Liver (tissue), 3 donors: ENCODE measurements at regions not wholly inside any gene's neighbourhood (a gene's known extent, or its start where the extent isn't known, plus 50 kb on each side); places are given as distances from the start of the nearest gene placed in this dataset.

Experiments used
- TF ChIP-seq, protein P1 (sequence below): fragments of 150-350 bp; IDR thresholded peaks from 2 replicates; pipeline ENCODE4 v1.5.1; 2017; ENCODE audit warnings: improper control_type of control experiment, low read depth, low read length; ENCODE audit not compliant: missing input control
- TF ChIP-seq, protein P2 (sequence below): IDR thresholded peaks from 2 replicates; pipeline ENCODE4 v1.6.1; 2016; ENCODE audit warnings: antibody characterized with exemption
- donor health status: healthy.
- donor health status: healthy.

DNA sequence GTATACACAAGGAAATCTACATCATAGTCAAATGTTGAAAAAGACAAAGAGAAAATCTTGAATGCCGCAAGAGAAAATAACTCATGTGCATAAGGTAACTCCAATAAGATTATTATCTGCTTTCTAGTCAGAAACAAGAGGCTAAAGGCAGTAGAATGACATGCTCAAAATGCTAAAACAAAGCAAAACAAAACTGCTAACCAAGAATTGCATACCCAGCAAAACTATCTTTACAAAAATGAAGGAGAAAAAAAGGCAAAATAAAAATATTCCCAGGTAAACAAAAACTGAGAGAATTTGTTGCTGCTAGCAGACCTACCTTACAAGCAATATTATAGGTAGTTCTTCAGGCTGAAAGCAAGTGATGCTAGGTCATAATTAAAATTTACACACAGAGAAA is 76.4 kb upstream of the TMEM158 start:
- TF ChIP-seq, protein P1, sequence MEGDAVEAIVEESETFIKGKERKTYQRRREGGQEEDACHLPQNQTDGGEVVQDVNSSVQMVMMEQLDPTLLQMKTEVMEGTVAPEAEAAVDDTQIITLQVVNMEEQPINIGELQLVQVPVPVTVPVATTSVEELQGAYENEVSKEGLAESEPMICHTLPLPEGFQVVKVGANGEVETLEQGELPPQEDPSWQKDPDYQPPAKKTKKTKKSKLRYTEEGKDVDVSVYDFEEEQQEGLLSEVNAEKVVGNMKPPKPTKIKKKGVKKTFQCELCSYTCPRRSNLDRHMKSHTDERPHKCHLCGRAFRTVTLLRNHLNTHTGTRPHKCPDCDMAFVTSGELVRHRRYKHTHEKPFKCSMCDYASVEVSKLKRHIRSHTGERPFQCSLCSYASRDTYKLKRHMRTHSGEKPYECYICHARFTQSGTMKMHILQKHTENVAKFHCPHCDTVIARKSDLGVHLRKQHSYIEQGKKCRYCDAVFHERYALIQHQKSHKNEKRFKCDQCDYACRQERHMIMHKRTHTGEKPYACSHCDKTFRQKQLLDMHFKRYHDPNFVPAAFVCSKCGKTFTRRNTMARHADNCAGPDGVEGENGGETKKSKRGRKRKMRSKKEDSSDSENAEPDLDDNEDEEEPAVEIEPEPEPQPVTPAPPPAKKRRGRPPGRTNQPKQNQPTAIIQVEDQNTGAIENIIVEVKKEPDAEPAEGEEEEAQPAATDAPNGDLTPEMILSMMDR: no peak
- TF ChIP-seq, protein P2, sequence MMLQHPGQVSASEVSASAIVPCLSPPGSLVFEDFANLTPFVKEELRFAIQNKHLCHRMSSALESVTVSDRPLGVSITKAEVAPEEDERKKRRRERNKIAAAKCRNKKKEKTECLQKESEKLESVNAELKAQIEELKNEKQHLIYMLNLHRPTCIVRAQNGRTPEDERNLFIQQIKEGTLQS: no peak
